Karpas-422 (cell line): ENCODE measurements at regions not wholly inside any gene's neighbourhood (a gene's known extent, or its start where the extent isn't known, plus 50 kb on each side); places are given as distances from the start of the nearest gene placed in this dataset.

Experiments
- DNase-seq: peaks from one replicate; pipeline ENCODE4 v3.0.0-alpha.2; 2015
- H2AFZ ChIP-seq: fragments of 200-600 bp; sonication (generic); 2 replicates; pipeline ENCODE4 v1.6.1; 2014; ENCODE audit warnings: antibody characterized with exemption, low read length, mixed read lengths
- H3K27ac ChIP-seq: fragments of 200-600 bp; sonication (generic); 2 replicates; pipeline ENCODE4 v1.5.1; 2014; ENCODE audit warnings: mild to moderate bottlenecking, low read length, moderate library complexity
- H3K27me3 ChIP-seq: fragments of 200-600 bp; sonication (generic); 2 replicates; pipeline ENCODE4 v1.6.1; 2014; ENCODE audit warnings: low read length, mixed read lengths
- H3K36me3 ChIP-seq: fragments of 200-600 bp; sonication (generic); 2 replicates; pipeline ENCODE4 v1.6.1; 2014; ENCODE audit warnings: low read length, mixed read lengths; ENCODE audit not compliant: insufficient read depth
- H3K4me1 ChIP-seq: fragments of 200-600 bp; sonication (generic); 2 replicates; pipeline ENCODE4 v1.6.1; 2014; ENCODE audit warnings: mild to moderate bottlenecking, low read length, mixed read lengths
- H3K4me2 ChIP-seq: fragments of 200-600 bp; sonication (generic); 2 replicates; pipeline ENCODE4 v1.6.1; 2014; ENCODE audit warnings: low read length, low read depth, mild to moderate bottlenecking; ENCODE audit not compliant: poor library complexity, severe bottlenecking
- H3K4me3 ChIP-seq: fragments of 200-600 bp; sonication (generic); 2 replicates; pipeline ENCODE4 v1.5.1; 2014; ENCODE audit warnings: mild to moderate bottlenecking, antibody characterized with exemption, low read length, mixed read lengths
- H3K79me2 ChIP-seq: fragments of 200-600 bp; sonication (generic); 2 replicates; pipeline ENCODE4 v1.6.1; 2014; ENCODE audit warnings: mild to moderate bottlenecking, low read length, mixed read lengths
- H3K9ac ChIP-seq: fragments of 200-600 bp; sonication (generic); 2 replicates; pipeline ENCODE4 v1.6.0; 2014; ENCODE audit warnings: low read length
- H3K9me2 ChIP-seq: fragments of 200-600 bp; sonication (generic), shearing (Covaris generic); replicated peaks from 2 replicates; pipeline ENCODE4 v1.6.0; 2014; ENCODE audit warnings: mild to moderate bottlenecking, low read length, moderate library complexity; ENCODE audit not compliant: insufficient read depth
- H3K9me3 ChIP-seq: fragments of 300-700, 200-600 bp; sonication (generic); 2 replicates; pipeline ENCODE4 v1.6.1; 2014; ENCODE audit warnings: low read length, mixed read lengths
- H4K20me1 ChIP-seq: fragments of 200-600 bp; sonication (generic); 2 replicates; pipeline ENCODE4 v1.6.1; 2014; ENCODE audit warnings: mild to moderate bottlenecking, antibody characterized with exemption, low read length, low read depth; ENCODE audit not compliant: insufficient read depth

DNA sequence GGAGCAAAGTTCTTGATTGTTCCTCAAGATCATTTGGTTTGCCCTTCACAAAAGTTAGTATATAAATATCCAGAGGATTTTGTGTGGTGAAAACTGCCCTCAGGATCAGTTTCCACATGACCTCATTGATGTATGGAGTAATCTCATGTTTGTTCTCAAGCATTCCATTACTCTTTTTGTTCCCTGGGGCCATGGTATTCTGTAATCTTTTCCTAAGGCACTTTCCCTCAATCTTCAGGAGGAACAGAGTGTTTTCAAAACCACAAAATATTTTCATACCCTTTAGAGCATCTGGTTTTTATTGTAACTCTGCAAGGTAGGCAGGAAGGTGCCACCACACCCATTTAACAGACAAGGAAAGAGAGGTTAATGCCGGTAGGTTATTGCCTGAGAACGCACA is 99.6 kb downstream of the FAM181B start:
- no peak overlapping the region for H3K4me3 ChIP-seq
- no peak overlapping the region for H3K9ac ChIP-seq
- no peak overlapping the region for H3K4me2 ChIP-seq
- no peaks in the 10 kb centered on the region; the same call in 1 of the 2 replicates for H3K9me3 ChIP-seq
- DNase-seq, result no peak
- no peaks in the 10 kb centered on the region for H3K27me3 ChIP-seq
- no peaks in the 10 kb centered on the region for H3K36me3 ChIP-seq
- no peaks in the 10 kb centered on the region for H3K79me2 ChIP-seq
- H2AFZ ChIP-seq, result no peak overlapping the region
- H3K9me2 ChIP-seq, result no peaks in the 10 kb centered on the region
- no peaks in the 10 kb centered on the region for H4K20me1 ChIP-seq
- H3K27ac ChIP-seq, result no peak overlapping the region
- H3K4me1 ChIP-seq, result no peaks in the 10 kb centered on the region

DNA sequence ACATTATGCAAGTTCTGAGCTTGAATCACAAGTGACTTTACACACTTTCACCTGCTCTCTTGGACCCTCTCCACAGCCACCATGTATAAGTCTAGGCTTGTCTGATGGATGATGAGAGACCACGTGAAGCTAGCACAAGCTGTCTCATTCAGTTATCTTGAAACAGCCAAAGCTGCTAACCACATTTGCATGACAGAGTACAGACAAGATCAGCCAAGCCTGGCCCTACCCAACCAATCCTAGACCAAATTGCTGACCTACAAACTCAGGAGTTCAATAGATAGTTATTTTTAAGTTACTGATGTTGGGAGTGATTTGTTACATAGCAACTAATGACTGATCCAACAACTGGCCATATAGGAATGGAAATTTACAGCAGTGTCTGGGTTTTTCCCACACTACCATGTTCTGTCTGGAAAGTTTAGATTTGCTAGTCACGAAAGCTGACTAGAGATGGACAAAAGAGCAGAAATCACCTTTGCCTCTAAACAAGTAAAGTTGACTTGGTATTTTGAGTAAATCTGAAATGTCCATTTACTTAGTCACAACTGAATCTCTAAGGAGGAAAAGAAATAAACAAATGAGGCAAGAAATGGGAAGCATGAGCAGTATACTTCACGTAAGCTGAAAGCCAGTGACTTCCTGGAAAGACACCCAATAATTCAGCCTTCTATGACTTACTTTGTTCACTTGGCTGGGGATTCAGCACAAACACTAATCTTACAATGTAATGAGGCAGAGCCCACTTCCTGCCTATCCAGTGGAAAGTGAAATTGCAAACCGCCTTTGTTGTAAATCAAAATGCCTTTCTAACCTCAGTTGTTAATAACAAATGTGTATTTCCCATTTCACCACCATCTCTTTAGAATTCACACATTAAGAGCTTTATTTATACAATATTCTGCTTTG is 101.7 kb downstream of the FAM181B start:
- Histone ChIP-seq H3K9me2 (no peaks in the 10 kb centered on the region), H3K36me3 (no peaks in the 10 kb centered on the region), H3K4me2 (no peak overlapping the region), H3K9ac (no peak overlapping the region), H3K9me3 (peaks cover 4% of the 10 kb centered on the region), H3K4me1 (no peaks in the 10 kb centered on the region), H3K27ac (no peak overlapping the region), H3K4me3 (no peak overlapping the region), H2AFZ (no peak overlapping the region), H3K27me3 (no peaks in the 10 kb centered on the region), H4K20me1 (no peaks in the 10 kb centered on the region), H3K79me2 (no peaks in the 10 kb centered on the region)
- DNase-seq, result no peak

DNA sequence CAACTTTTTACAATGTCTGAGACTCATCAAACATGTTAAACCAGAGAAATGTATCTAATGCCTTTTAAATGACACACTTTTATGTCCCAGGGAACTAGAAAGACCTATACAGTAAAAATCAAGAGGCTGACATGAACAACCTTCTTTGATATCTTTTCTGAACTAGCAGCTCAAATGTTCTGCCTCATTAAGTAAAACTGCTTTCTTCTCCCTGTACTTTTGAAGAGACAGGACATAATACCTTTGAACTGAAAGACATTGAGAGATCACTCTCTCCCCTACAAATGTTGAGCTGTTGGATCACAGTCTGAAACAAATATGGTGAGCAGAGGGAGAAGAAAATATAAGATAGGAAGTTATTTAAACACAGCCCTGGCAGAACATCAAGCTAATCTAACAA is 123.0 kb downstream of the FAM181B start:
- no peaks in the 10 kb centered on the region for H3K9me3 ChIP-seq
- H3K36me3 ChIP-seq, result no peaks in the 10 kb centered on the region
- no peaks in the 10 kb centered on the region for H3K4me1 ChIP-seq
- no peaks in the 10 kb centered on the region for H3K9me2 ChIP-seq
- no peak overlapping the region for H3K9ac ChIP-seq
- no peak overlapping the region for H2AFZ ChIP-seq
- DNase-seq, result no peak
- no peaks in the 10 kb centered on the region for H4K20me1 ChIP-seq
- no peaks in the 10 kb centered on the region for H3K27me3 ChIP-seq
- no peak overlapping the region for H3K4me3 ChIP-seq
- H3K27ac ChIP-seq, result no peak overlapping the region
- H3K4me2 ChIP-seq, result no peak overlapping the region
- H3K79me2 ChIP-seq, result no peaks in the 10 kb centered on the region

DNA sequence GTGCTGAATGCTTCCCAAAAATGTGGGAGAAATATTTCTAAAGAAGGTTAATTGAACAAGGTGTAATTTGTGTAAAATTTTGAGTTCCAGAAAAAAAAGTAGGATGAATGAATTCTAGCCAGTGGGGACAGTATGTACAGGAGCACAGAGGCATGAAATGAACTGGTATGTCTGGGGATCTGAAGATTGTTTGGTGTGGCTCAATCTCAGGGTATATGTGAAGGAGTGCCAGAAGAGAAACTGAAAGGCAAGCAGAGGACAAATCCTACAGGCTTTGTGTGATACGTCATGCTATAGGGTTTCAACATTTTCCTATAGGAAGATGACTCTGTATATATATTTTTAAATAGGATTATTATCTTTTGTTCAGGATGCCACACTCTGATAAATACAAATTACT is 126.9 kb downstream of the FAM181B start:
- Histone ChIP-seq H3K27ac (no peak overlapping the region), H3K9me2 (no peaks in the 10 kb centered on the region), H3K79me2 (no peaks in the 10 kb centered on the region), H3K4me1 (no peaks in the 10 kb centered on the region), H3K27me3 (no peaks in the 10 kb centered on the region), H3K9ac (no peak overlapping the region), H3K4me3 (no peak overlapping the region), H3K9me3 (no peaks in the 10 kb centered on the region), H4K20me1 (no peaks in the 10 kb centered on the region), H2AFZ (no peak overlapping the region), H3K4me2 (no peak overlapping the region), H3K36me3 (no peaks in the 10 kb centered on the region)
- no peak for DNase-seq

DNA sequence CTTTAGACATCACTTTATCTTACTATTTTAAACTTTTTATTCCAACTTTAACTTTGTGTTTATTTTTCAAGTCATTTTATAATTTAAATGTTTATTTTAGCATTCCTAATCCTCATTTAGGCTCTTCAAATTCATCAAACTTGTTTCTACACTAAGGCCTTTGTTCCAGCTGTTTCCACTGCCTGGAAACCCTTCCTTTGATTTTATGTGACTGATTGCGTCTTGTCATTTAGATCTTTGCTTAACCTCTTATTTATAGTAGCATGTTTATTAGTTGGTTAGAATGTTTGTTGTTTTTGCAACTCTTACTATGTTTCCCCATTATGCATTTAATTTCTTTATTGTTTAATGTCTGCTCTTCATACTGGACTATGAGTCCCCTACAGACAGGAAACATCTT is 132.0 kb downstream of the FAM181B start:
- no peak for DNase-seq
- Histone ChIP-seq H3K27me3 (no peaks in the 10 kb centered on the region), H3K27ac (no peak overlapping the region), H3K9me2 (no peaks in the 10 kb centered on the region), H3K9me3 (no peaks in the 10 kb centered on the region), H2AFZ (no peak overlapping the region), H3K36me3 (no peaks in the 10 kb centered on the region), H3K9ac (no peak overlapping the region), H4K20me1 (no peaks in the 10 kb centered on the region), H3K4me1 (no peaks in the 10 kb centered on the region), H3K79me2 (no peaks in the 10 kb centered on the region), H3K4me2 (no peak overlapping the region), H3K4me3 (no peak overlapping the region)

DNA sequence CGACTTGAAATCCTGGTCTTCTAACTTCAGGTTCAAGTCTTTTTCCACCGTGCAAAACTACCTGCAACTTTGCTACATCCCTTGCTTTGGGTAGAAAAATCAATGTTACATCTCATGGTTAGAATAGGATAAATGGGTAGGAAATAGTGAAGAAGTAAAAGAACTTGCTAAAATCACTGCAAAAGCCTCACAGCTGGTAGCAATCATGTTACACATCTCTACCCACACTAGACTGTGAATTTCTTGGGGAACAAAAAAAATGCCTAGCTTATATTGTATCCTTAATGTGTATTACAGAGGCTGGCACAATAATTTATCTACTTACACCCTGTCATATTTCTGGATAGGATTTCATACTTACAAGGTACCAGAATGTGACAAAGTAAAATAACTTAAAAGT is 133.8 kb downstream of the FAM181B start:
- Histone ChIP-seq H3K27me3 (no peaks in the 10 kb centered on the region), H3K79me2 (no peaks in the 10 kb centered on the region), H2AFZ (no peak overlapping the region), H3K27ac (no peak overlapping the region), H3K9ac (no peak overlapping the region), H3K4me3 (no peak overlapping the region), H3K4me1 (no peaks in the 10 kb centered on the region), H3K36me3 (no peaks in the 10 kb centered on the region), H3K9me3 (no peaks in the 10 kb centered on the region), H3K9me2 (no peaks in the 10 kb centered on the region), H3K4me2 (no peak overlapping the region), H4K20me1 (no peaks in the 10 kb centered on the region)
- no peak for DNase-seq

DNA sequence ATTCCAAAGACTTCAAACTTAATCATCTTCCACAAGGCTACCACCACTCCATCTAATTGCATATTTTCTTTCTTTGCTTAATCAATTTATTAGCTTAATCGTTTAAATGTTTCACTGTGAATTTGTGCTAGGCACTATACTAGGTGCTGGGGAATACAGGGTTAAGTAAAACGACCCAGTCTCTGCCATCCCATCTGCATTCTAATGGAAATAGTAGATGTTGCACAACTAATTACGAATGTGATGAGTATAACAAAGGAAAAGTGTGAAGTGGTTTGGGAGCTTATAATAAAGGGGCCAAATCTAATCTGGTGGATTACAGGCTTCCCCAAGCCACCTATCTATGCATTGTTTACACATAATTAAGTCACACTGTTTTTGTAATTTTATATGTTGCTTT is 147.1 kb downstream of the FAM181B start:
- no peak overlapping the region for H3K27ac ChIP-seq
- no peak overlapping the region for H3K4me3 ChIP-seq
- H4K20me1 ChIP-seq, result no peaks in the 10 kb centered on the region
- no peak overlapping the region for H3K9ac ChIP-seq
- no peak overlapping the region for H2AFZ ChIP-seq
- H3K9me3 ChIP-seq, result no peaks in the 10 kb centered on the region
- no peak overlapping the region for H3K4me2 ChIP-seq
- H3K79me2 ChIP-seq, result no peaks in the 10 kb centered on the region
- no peaks in the 10 kb centered on the region for H3K36me3 ChIP-seq
- no peaks in the 10 kb centered on the region for H3K9me2 ChIP-seq
- H3K27me3 ChIP-seq, result no peaks in the 10 kb centered on the region
- no peaks in the 10 kb centered on the region for H3K4me1 ChIP-seq
- no peak for DNase-seq

DNA sequence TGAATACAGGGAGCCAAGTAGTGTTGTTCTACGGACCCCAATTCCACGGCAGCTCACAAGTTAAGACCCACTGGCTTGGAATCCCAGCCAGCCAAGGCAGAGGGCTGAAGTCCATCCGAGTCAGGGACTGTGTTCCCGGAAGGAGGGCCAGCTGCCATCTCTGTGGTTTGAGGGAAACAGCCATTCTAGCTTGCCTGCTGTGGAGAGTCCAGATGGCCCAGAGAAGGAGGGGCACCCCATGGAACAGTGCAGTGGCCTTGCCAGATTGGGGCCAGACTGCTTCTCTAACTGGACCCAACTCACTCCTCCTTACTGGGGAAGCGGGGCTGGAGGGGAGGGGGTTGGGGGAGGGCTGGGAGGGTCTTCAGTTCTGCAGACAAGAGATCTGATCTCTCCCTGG is 156.4 kb downstream of the FAM181B start:
- Histone ChIP-seq H3K36me3 (no peaks in the 10 kb centered on the region), H2AFZ (no peak overlapping the region), H3K9me2 (no peaks in the 10 kb centered on the region), H3K4me3 (no peak overlapping the region), H3K79me2 (no peaks in the 10 kb centered on the region), H3K27me3 (0 out of 2 replicates have a peak, but pooled peaks cover 2% of the 10 kb centered on the region), H3K9me3 (no peaks in the 10 kb centered on the region), H3K4me2 (no peak overlapping the region), H3K9ac (no peak overlapping the region), H3K27ac (no peak overlapping the region), H3K4me1 (no peaks in the 10 kb centered on the region), H4K20me1 (no peaks in the 10 kb centered on the region)
- DNase-seq, result no peak
